HG03354 (cell line): ENCODE measurements at regions not wholly inside any gene's neighbourhood (a gene's known extent, or its start where the extent isn't known, plus 50 kb on each side); places are given as distances from the start of the nearest gene placed in this dataset.
A peak's percentile ranks its signal among the peaks of the same experiment; 100 is the strongest.

ENCODE experiments used
- ATAC-seq: cut with Tn5 transposase; IDR thresholded peaks from one replicate; pipeline ENCODE4 v1.9.1; 2021; ENCODE audit warnings: mild to moderate bottlenecking; ENCODE audit not compliant: unreplicated experiment, poor library complexity, severe bottlenecking

DNA sequence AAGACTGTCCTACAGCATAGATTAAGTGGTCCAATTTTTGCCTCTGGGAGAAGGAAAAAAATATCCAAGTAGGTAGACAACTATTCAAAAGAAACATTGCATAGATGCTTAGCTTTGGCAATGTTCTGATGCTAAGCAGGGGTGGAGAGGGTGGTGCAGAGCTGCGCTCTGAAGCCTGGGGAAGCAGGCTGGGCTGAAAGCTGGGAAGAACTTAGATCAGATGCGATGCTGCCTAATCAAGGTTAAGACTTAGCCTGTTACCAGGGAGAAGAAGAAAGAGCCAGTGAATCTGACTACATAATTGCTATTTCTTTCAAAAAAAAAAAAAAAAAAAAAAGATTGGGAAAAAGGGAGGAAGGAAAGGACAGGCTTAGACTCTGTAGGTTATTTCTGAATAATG, 89.0 kb upstream of the SCOC start:
- no peak for ATAC-seq

DNA sequence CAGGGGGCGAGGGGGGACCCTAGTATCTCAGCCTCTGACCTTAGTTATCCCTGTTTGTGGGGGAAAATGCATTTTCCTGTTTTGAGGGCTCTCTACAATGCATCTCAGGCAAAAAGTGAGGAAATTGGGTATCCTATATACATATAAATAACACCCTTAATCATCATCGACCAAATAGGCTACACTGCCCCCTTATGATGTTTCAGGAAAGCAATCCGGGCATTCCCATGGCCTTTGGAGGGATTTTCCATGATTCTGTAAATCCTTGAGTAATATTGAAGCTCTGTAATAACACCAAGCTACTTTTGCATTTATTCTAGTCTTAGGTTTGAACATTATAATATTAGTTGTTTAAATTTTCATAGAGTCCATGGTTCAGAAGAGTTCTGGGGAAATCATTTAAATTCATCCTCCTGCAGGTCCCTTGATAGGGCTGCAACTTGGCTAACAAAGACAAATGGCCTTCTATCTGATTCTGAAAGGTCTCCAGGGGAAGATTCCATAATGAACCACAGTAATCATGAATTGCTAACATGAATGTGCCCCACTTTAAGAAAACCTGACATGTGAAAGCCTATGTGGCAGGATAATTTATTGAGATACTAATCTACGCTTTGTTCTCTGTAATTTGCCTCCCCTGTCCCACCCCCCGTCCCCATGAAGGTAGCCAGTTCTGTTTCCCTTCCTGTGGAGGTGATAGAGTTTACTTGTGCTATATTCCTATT, 91.5 kb upstream of the SCOC start:
- ATAC-seq = no peak

DNA sequence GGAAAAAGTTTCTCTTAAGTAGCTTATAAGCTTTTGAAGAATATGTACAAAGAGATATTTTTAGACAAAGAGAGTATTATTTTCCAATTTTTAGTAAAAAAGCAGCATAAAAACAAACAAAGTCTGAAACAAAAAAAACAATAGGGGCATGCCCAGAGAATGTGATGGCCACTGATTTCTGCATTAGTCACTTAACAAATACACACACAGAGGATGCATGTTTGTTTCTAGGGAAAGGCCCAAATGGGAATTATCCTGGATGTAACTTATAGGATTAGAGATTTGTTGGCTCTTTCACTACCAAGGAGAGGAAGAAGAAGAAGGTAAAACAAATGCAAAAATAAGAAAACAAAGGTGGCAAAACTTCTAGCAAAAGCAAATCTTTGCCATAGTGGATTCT, 95.9 kb upstream of the SCOC start:
- ATAC-seq = no peak

DNA sequence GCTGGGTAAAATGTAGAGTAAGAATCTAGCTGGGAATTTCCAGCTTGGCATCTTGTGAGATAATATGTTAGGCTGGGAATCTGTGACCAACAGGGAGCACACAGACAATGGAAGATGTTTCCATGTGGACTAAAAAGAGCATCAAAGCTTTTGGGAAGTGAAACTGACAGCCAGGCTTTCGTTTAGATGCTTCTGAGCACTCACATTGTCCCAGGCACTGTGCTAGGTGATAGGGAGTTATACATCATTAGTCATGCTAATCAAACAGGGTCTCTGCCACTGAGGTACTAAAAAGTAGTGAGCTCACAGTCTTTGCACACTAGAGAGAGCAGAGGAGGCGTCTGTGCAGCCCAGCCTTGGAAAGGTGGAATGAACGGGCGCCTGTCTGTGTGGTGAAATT, 101.9 kb upstream of the SCOC start:
- no peak for ATAC-seq

DNA sequence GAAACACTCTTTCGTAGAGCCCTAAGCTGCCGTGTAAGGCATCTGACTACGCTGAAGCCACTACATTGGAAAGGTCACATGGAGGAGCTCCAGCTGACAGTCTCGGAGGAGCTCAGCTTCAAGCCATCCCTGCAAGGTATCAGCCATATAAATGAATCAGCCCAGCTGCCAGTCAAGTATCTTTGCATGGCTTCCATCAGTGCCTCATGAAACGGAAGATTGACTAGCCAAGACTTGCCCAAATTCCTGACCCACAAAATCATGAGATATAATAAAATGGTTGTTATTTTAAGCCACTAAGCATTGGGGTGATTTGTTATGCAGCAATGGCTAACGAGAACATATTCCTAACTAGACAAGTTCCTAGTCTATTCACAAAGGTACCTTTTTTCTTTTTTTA, 104.1 kb upstream of the SCOC start:
- ATAC-seq = no peak

DNA sequence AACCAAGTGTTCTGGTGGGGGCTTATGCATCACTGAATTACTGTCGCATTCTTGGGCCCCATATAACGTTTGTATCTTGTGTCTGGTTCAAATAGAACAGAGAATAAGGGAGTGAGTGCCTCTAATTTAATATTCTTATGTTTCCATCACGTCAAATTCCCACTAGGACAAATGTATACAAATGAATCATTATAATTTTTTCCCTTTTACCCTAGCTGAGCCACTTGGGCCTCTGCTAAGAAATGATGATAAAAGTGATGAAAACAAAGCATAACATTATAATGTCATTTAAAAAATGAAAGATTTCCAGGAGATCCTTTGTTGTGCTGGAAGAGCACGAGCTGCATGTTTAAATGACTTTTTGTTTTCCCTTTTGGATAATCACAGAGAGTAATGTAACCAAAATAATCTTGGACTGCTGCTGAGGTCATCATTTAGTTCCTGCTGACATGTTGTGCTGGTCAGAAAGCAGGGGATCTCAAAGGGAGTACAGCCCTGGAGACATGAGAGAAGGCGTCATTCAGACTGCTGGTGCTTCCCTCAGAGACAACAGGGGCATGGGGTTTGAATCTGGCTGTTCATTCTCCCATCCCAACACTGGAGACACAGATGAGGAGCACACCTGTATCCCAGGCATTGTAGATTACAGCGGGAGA, 105.1 kb upstream of the SCOC start:
- no peak for ATAC-seq

DNA sequence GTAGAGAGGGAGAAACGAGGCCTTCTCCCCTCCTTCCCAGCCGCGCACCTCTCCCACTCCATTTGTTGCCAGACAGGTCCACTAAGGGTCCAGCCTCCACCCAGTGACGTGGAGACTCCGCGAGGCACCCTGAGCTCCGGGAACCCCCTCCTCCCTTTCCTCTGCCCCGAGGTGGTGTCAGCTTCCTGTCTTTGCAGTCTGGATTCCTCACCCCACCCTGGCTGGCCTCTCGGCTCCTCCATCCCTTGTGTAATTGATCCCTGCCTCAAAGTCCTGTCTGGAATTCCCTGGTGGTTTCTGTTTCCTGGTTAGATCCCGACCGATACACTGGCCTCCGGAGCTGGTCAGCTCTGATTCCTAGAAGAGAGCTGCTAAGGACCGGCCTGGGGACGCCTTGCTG, 105.9 kb upstream of the SCOC start:
- ATAC-seq = no peak

DNA sequence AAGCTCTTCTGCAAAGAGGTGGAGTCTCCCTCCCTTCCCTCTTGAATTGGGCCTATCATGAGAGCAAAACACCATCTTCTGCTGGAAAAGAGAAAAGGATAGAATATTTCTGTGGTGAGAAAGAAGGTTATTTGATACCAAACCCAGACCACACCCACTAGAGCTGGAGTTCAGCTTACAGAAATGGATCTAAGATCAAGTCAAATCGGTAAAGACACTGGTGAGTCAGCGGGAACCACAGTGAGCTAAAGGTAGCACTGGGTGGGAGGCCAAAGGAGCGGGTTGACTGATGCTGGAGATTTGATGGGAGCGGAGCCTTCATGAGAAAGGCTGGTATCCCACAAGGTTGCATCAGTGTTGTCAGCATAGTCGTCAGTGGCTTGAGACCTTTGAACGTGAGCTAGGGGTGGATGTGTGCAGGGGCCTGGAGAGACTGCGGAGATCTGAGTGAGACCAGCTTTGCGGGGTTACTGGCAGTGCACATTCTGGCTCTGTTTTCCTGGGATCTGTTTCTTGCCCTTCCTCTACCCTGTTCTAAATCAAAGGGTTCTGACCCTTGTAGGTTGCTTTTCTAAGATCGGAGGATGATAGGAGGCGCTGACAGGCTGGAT, 106.4 kb upstream of the SCOC start:
- ATAC-seq = no peak

DNA sequence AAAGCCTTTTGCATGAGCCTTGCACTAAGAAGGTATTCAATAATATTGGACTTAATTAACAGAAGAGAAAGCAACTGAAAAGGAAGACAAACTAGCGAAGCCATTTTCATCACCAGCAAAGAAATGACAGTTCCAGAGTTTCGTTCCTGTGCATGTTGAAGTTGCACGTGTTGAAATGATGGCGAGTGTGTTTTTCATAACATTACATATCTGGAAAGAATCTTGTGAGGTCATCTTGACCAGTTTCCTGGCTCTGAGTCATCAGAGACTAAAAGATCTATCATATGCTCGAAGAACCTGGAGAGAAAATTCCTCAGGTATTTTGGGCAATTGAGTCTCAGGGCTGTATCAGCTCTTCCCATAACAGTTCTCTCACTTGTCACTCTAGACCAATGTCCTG, 106.2 kb upstream of the MAML3 start:
- ATAC-seq = no peak

DNA sequence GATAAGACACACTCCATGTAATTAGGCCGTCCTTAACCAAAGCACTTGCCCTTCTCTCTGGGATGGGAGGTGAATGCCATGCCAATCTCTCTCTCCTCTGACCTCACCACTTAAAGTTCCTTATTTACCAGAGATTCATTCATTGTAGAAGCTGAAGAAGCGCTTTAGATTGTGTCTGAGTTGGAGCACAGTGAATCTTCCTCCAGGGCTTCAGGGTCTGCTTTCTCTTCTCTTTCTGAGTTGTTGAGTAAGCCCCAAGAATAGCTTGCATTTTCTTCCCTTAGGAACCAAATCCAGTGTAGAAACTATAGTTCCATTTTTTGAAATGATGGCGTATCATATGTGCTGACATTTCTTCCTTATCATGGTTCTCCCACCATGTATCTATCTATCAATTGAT, 104.5 kb upstream of the MAML3 start:
- ATAC-seq = no peak

DNA sequence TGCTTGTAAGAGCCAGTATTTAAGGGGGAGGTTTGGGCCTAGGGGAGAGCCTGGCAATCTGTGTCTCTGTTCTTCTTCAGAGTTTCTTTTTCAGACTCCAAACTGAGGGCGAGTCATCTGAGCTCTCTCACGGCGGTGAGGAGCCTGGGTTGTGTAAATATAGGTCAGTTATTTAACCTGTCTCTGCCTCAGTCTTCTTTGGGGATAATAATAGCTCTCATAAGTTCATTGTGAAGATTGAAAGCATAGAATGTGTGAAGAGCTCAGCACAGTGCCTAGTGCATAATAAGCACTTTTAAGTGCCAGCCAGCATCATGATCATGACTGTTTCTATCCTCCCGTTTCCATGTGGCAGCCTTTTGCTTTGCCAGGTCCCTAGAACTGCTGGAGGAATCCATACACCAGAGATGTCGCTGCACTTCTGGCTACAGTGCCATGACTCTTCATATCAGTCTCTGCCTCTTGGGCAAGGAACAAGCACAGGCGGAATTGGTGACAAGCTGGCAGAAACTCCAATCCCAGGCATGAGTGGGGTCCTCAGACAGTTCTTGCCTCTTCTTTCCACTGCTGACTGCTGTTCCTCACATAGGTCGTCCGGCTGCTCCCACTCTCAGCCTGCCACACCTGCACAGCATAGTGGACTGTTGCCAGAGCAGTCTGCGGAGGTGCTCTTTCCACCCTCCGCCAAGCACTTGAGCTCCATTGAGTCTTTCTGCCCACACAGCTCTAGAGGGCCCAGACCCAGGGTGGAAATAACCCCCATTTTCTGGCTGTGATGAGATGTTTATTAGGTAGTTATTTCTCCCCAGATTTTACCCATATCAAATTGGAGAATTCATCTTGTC, 103.7 kb upstream of the MAML3 start:
- ATAC-seq = no peak

DNA sequence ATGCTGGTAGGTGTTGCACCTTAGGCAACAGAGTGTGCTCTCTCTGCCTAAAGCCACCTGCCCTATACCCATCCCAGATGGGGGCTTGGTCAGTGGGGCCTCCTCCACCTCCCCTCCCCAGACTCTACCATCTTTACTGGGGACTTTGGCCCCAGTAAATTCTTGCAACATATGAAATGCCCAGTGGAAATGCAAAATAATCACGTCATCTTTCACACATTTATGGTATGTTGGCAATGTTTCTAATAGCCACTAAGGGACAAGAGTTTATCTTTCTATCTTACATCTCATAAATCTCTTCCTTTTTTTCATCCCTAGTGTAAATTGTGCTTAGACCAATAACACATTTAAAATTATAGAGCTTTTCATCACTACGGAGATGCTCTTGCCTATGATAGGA, 103.0 kb upstream of the MAML3 start:
- ATAC-seq = no peak

DNA sequence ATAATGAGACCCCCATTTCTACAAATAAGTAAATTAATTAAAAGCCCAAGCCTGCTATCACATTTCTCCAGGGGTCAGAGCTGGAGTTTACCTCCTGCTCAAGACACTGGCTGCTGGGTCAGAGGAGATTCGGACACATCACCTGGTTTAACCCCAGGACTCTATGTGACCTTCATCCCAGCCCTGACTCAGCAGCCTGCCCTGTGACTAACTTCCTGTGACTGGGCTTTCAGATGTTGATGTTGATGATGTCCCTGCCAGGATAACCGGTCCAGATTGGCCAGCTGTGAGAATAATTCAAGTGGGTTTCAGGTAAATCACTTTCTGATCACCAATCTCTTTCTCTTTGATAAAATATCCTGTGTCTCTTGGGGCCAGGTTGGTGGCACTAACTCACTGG, 102.4 kb upstream of the MAML3 start:
- no peak for ATAC-seq

DNA sequence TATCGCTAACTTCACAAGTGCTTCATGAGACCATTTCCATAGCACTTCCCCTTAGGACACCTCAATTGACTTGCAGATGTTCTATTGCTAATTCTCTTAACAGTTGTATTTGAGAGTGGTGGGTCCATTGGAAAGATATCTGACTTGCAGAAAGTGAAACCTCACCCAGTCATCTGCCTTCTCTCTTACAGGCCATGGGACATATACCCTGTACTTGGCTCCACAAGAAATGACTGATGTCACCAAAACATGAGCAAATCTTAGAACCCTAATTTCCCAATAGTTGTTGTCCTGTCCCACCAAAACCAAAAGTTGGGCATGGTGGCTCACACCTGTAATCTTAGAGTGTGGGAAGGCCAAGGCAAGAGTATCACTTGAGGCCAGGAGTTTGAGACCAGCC, 101.9 kb upstream of the MAML3 start:
- no peak for ATAC-seq

DNA sequence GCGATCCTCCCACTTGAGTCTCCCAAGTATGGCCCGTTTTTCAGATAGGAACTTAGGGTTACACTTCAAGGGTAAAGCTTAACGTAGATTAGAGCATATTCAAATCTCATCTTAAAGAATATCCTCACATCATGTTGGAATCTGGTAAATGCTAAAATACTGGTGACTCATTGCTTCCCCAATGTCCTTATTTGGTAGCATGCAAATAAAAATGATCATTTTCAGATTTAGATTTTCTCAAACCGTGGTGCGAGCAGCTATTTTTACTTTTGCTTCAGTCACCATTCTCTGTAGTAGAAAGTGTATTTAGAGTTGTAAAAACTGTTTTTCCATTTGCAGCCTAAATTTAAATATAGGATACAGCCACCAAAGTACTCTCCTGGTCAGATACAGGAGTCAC, 101.5 kb upstream of the MAML3 start:
- no peak for ATAC-seq

DNA sequence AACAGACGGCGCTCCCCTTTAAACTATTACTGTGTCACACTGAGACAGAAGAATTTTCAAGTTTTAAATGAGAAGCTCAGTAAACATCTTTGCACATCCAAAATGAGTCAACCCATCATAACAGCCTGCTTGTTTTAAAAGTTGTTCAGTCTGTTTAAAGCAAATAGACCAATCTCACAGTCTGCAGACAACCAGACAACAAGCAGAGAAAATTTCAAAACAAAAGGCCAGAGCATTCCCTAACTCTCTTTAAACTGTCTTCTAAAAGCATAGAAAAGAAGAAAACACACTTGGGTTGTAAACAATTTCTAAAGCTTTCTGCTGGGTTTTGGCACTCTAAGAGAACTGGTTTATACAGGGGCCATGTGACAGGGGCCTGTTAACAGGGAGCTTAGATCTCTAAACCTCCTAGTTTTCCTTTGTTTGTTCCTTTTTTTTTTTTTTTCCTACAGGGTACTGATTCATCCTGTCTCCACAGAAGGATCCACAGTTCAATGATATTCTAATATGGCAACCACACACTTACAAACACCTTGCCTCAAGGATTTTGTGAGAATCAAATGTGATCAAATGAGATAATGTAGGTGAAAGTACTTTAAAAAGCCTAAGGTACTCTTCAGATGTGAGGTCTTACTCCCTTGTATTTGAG, 100.8 kb upstream of the MAML3 start:
- ATAC-seq = no peak

DNA sequence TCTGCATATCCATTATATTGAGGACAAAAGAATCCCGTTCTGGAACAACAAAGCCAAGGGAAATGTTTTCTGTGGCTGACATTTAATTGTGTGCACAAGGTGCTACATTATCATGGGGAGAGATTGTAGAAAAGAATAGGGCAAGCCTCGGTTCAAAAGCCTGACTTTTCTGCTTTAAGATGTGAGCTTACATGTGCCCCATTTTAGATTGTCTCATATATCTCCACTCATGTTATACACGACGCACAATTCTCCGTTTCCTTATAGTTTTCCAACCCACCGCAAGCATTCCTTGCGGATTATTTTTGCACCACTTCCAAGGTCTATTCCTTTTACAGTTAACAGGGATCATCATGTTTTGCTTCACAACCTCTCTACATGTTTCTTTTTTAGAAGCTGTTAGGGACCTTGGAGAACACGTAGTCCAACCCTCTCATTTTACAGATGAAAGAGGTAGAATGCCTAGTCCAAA, 99.6 kb upstream of the MAML3 start:
- ATAC-seq = no peak

DNA sequence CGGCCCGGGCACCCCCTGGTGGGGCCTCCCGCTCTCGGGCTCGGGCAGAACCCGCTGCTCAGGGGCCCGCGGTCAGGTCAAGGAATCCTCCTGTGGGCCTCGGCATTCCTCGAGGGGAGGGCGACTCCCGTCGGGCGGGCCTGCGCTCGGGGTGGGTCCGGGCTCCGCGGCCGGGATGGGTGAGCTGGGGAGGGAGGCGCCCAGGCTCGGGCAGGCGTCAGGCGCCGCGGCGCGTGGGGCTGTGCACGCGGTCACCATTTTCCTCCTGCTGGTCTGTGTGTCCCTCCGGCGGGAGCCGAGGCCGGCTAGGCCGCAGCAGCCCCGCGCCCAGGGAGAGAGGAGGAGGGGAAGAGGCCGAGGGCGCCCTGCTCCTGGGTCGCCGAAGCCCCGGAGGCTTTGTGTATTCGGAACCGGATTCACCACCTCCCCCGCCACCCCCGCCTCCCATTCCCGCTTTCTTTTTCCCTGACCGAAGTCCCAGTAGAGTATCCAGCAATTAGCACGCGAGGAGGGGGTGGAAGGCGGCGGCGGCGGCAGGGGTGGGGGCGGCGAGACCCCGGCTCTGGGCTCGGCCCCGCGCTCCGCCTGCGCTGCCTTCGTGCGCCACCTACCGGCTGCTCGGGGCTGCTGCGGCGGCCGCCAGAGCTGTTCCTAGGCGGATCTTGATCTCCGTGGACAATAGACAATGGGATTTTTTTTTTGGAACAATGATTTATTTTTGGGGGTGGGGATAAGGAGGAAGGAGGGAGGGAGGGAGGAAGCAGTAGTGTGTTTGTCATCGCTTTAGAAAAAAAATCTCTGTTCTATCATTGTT, 99.0 kb upstream of the MAML3 start:
- peak; percentile 72 for ATAC-seq

DNA sequence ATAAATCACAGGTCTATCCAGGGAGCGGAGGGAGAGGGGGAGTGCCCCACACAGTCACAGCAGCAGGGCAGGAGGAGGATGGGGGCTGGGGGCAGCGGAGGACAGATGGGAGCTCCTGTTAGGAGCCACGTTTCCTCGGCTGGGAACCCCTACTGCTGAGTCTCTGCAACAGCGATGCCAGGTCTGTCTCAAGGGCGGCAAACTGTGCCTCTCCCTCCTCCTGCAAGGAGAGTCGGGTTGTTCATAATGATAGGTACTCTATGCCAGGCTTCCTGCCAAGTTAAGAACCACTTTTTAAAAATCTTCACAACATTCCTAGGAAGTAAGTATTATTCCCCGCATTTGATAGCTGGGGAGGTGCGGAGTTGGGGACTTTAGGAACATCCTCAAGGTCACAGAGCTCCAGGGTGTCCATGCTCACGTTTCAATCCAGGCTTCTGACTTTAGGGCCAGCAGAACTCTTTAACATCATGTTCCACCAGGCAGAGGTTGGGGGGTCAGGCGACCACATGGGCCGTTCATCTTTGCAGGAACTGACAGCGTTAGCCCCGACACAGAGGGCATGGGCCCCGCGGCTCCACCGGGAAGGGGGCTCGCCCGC, 98.3 kb upstream of the MAML3 start:
- no peak for ATAC-seq
